OCI-LY3 (cell line): ENCODE measurements at regions not wholly inside any gene's neighbourhood (a gene's known extent, or its start where the extent isn't known, plus 50 kb on each side); places are given as distances from the start of the nearest gene placed in this dataset.

Experiments used
- EZH2phosphoT487 ChIP-seq: fragments of 200-600 bp; shearing (Covaris generic); IDR thresholded peaks from 2 replicates; pipeline ENCODE4 v1.6.1; 2018; ENCODE audit warnings: antibody characterized with exemption, mixed run types, low read depth
- TF ChIP-seq, protein P1 (sequence below): fragments of 200-600, 300-600 bp; sonication (generic); IDR thresholded peaks from 2 replicates; pipeline ENCODE4 v1.5.1; 2014; ENCODE audit warnings: antibody characterized with exemption, low read length, low read depth

DNA sequence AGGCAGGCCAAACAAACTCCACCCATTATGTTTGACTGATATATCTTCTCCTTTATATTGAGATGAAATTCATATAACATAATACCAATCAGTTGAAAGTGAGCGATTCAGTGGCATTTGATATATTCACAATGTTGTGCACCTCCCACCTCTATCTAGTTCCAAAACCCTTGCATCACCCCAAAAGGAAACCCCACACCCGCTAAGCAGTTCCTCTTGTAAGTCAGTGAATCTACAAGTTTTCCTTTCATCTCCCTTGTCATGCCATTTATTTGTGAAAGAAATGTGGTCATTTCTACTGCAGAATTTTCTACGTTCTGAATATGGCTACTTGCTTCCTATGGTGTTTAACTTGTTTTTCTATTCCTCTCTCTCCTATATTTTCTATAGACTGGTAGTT is 99.4 kb upstream of the PTPN3 start:
- TF ChIP-seq, protein P1, sequence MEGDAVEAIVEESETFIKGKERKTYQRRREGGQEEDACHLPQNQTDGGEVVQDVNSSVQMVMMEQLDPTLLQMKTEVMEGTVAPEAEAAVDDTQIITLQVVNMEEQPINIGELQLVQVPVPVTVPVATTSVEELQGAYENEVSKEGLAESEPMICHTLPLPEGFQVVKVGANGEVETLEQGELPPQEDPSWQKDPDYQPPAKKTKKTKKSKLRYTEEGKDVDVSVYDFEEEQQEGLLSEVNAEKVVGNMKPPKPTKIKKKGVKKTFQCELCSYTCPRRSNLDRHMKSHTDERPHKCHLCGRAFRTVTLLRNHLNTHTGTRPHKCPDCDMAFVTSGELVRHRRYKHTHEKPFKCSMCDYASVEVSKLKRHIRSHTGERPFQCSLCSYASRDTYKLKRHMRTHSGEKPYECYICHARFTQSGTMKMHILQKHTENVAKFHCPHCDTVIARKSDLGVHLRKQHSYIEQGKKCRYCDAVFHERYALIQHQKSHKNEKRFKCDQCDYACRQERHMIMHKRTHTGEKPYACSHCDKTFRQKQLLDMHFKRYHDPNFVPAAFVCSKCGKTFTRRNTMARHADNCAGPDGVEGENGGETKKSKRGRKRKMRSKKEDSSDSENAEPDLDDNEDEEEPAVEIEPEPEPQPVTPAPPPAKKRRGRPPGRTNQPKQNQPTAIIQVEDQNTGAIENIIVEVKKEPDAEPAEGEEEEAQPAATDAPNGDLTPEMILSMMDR = no peak
- TF ChIP-seq EZH2phosphoT487 = no peak
